ENCODE measurements at regions not wholly inside any gene's neighbourhood (a gene's known extent, or its start where the extent isn't known, plus 50 kb on each side); places are given as distances from the start of the nearest gene placed in this dataset.
A peak's percentile ranks its signal among the peaks of the same experiment; 100 is the strongest.

- no peak overlapping the region for H3K4me3 ChIP-seq (ENCODE audit: low read depth, low read length)
- ChIA-PET POLR2A (no interaction called here), CTCF (interaction anchor here (0.8 kb wide), 1 partner anchor 9 kb away, joined by 3 read pairs; no protein-coding TSS in a partner anchor)
- DNase-seq (ENCODE audit: low read depth, low spot score): no peak
- TF ChIP-seq, protein P1, sequence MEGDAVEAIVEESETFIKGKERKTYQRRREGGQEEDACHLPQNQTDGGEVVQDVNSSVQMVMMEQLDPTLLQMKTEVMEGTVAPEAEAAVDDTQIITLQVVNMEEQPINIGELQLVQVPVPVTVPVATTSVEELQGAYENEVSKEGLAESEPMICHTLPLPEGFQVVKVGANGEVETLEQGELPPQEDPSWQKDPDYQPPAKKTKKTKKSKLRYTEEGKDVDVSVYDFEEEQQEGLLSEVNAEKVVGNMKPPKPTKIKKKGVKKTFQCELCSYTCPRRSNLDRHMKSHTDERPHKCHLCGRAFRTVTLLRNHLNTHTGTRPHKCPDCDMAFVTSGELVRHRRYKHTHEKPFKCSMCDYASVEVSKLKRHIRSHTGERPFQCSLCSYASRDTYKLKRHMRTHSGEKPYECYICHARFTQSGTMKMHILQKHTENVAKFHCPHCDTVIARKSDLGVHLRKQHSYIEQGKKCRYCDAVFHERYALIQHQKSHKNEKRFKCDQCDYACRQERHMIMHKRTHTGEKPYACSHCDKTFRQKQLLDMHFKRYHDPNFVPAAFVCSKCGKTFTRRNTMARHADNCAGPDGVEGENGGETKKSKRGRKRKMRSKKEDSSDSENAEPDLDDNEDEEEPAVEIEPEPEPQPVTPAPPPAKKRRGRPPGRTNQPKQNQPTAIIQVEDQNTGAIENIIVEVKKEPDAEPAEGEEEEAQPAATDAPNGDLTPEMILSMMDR (IDR thresholded peaks at IDR 0.05; ENCODE audit: insufficient read depth, low read length, missing control alignments): no peak
Observed at GRCh38 chr4:98803251-98803650, 125.7 kb downstream of the EIF4E start.

DNA sequence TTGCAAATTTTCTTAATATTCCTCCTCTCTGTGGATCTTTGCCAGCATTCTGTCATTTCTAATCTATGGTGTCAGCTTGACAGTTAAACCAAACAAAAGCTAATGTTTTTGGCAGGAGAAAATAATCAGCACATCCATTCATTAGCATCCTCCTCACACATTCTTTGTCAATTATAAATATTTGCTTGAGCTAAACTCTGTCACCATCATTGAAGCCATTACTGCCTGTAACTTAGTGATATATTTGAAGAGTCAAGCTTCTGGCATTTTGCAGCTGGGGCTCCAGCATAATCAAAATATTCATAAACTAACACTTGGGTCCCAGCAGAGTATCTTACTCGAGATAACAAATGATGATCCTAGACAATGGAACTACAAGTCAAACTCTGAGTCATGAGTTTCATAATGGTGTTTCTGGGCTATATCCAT lies 126.1 kb downstream of the EIF4E start:
- TF ChIP-seq, protein P1 (IDR thresholded peaks at IDR 0.05; ENCODE audit: insufficient read depth, low read length, missing control alignments): no peak
- POLR2A ChIA-PET: no interaction called here
- CTCF ChIA-PET: interaction anchor here (0.8 kb wide), 1 partner anchor 8 kb away, joined by 3 read pairs; no protein-coding TSS in a partner anchor
- DNase-seq (ENCODE audit: low read depth, low spot score): no peak
- no peak overlapping the region for H3K4me3 ChIP-seq (ENCODE audit: low read depth, low read length)

DNA sequence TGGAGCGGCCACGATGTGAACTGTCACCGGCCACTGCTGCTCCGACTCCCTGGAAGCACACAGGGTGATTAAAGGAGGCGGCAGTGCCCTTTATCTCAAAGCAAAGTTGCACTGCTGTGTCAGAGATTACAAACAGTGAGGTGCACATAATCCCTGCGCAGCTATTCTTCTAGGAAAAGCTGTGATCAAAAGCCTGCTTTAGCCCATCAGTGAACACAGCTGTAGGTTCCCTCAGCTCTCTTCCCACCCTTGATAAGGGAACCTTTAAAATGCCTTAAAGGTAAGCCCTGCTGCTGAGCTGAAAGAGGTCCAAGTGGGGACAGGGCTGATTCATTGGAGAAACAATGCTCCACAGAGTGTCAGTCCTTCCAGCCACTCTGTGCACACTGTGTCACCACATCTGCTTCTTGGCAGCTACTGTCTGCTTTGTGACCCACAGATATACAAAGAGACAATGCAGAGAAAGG lies 127.6 kb downstream of the EIF4E start:
- CTCF ChIA-PET: no interaction called here
- TF ChIP-seq, protein P1 (IDR thresholded peaks at IDR 0.05; ENCODE audit: insufficient read depth, low read length, missing control alignments): no peak
- POLR2A ChIA-PET: no interaction called here
- H3K4me3 ChIP-seq (ENCODE audit: low read depth, low read length): no peak overlapping the region
- no peak for DNase-seq (ENCODE audit: low read depth, low spot score)

GRCh38 chr4:98796991-98797390 lies 131.9 kb downstream of the EIF4E start:
- ChIA-PET POLR2A (no interaction called here), CTCF (no interaction called here)
- H3K4me3 ChIP-seq (ENCODE audit: low read depth, low read length): no peak overlapping the region
- DNase-seq (ENCODE audit: low read depth, low spot score): no peak
- TF ChIP-seq, protein P1 (IDR thresholded peaks at IDR 0.05; ENCODE audit: insufficient read depth, low read length, missing control alignments): no peak

DNA sequence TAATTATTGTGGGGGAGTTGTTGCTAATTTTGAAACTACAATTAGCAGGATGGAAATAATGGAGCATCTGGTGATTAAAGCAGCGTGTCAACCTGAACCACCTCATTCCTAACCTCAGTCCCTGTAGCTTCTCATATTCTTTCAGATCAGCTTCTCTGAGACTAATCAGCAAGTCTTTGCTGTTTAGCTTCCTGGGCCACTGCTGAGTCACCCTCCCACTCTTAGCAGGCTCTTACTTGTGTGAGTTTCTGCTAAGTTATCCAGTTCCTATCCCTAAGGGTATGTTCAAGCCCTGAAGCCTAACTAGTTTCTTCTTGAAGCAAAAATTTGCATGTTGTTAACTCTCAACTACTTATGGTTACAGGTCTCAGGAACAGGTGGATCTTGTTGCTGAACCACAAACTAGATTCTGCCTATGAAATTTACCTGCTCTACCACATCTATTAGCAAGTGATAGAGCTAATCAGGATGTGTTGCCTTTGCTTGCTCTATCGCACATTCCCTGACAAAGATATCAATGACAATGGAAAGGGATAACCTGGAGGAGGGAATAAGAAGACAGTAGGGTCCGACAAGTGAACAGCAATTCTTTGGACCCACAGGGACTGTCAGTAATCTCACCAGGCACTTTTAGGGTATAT lies 134.2 kb downstream of the EIF4E start:
- ChIA-PET CTCF (interaction anchor here (0.7 to 1.2 kb wide), 2 partner anchors 8 to 16 kb away, joined by 3 read pairs; no protein-coding TSS in a partner anchor), POLR2A (no interaction called here)
- TF ChIP-seq, protein P1 (IDR thresholded peaks at IDR 0.05; ENCODE audit: insufficient read depth, low read length, missing control alignments): no peak
- no peak overlapping the region for H3K4me3 ChIP-seq (ENCODE audit: low read depth, low read length)
- peak; percentile 23 for DNase-seq (ENCODE audit: low read depth, low spot score)

GRCh38 chr4:98793658-98794057 lies 135.2 kb upstream of the TSPAN5 start:
- POLR2A ChIA-PET: no interaction called here
- no peak for DNase-seq (ENCODE audit: low read depth, low spot score)
- no peak overlapping the region for H3K4me3 ChIP-seq (ENCODE audit: low read depth, low read length)
- TF ChIP-seq, protein P1 (IDR thresholded peaks at IDR 0.05; ENCODE audit: insufficient read depth, low read length, missing control alignments): no peak
- CTCF ChIA-PET: no interaction called here

Measured in AG04449 (cell line).